ENCODE measurements at regions not wholly inside any gene's neighbourhood (a gene's known extent, or its start where the extent isn't known, plus 50 kb on each side); places are given as distances from the start of the nearest gene placed in this dataset.

DNA sequence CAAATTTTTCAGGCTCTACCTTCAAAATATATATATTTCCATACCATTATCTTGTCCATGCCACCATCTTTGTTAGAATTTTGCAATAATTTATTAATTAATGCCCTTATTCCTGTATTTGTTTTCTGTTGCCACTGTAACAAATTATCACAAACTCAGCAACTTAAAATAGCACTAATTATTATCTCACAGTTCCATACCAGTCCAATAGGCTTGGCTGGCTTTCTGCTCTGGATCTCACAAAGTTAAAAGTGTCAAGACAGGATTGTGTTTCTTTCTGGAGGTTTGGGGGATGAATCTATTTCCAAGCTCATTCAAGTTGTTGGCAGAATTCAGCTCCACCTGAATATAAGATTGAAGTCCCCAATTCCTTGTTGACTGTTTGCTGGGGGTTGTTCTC lies 58.6 kb upstream of the SLC38A4 start:
- no peak for DNase-seq (ENCODE audit: low read depth)

DNA sequence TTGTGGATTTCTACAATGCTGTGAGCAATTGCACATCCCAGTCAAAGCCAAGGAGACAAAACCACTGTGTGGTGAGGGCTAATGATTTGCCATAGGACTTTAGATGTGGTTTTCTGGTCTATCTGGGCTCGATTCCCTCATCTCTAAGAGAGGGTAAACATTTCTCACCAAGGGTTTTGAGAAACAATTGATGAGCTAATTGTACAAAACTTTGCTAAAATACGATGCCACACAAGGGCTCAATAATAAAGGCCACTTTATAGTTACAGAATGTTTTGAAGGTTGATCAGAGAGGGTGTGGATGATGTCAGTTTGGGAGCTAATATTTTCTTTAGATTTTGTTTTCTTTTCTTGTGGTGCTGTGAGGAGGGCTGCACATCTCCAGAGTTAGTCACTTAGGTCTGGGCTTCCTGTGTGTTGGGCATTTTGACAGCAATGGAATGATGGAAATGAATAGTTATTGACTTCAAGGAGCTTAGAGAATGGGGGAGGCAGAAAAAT lies 60.8 kb upstream of the SLC38A4 start:
- peak; percentile 90 for DNase-seq (ENCODE audit: low read depth)

DNA sequence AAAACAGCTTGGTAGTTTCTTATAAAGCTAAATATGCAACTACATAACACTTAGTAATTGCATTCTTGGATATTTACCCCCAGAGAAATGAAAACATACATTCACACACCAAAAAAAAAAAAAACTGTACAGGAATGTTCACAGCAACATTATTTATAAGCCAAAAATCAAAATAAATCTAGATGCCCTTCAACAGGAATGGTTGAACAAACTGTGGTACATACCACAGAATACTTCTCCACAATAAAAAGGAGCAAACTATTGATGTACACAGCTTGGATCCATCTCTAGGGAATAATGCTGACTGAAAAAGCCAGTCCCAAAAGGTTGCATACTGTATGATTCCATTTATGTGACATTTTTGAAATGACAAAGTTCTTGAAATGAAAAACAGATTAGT lies 62.1 kb upstream of the SLC38A4 start:
- no peak for DNase-seq (ENCODE audit: low read depth)

DNA sequence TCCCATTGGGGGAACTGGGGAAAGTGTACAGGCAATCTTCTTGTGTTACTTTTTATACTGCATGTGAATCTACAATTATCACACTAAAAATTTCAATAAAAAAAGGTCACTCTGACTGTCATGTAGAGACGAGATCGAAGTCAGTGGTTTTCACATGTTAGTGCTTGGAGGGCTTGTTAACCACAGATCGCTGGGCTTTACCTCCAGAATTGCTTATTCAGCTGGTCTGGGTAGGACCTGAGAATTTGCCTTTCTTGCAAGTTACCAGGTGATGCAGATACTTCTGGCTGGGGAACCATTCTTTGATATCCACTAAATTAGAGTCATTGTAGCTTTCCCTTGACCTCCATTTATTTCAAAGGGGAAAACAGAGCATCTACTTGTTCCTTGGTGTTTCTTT lies 62.8 kb upstream of the SLC38A4 start:
- no peak for DNase-seq (ENCODE audit: low read depth)

DNA sequence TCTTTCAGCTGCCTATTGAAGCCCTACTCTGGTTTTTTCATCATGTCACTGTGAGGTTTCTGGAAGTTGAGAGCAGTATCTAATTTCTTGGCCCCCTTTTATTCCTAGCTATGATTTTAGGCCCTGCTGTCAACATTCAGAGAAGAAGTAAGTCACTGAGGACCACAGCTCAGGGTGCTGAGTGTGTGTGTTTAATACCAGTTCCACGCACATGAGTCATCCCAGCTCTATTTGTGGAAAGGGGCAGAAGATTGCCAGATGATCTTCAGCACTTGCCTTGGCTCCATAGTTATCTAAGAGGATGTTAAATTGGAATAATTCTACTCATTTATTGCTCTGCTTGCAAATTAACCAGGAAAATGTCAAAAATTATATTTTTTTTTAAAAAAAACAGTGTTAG lies 65.5 kb upstream of the SLC38A4 start:
- DNase-seq (ENCODE audit: low read depth) = peak; percentile 6

DNA sequence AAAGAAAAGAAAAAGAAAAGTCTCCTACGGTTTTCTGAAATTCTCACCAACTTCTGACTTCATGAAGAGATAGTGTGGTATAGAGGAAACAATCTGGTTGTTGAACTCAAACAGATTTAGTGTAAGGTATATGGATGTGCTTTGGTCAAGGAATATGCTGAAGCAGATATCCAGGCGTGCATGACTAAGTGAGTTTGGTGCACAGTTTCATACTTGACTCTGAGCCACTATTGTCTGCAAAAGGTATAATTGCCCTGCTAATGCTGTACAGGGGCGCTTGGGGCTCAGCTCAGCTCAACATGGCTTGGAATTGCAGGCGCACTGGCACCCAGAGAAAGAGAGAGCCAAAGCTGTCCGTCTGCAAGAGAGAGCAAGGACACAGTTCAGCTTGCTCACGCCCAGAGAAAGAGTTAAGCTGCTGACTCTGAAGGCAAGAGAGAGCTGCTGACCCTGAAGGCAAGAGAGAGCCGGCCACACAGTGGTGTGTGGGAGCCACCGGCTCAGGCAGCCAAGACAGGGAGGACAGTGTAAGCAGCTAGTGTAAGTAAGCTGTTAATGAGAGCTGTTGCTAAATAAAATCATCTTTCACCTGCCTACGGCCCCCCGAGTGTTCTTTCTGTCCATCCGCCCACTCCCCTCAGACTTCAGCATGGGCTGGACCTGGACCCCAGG lies 66.4 kb upstream of the SLC38A4 start:
- no peak for DNase-seq (ENCODE audit: low read depth)

DNA sequence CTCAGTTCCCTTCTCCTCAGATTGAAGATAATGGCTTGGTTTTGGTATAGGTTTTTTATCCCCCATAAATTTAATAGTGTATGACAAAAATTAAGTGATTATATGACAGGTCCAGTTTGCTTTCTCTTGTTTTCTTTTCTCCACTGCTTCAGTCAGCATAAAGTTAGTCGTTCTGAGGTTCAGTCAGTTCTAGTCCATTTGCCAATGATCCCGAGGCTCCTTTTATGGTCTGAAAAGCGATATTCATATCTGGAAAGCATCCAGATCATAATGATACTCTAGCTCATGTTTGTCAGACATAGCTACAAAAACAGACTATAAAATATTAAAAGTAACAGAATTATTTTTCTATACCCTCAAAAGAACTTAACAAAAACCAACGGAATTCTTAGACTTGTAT lies 67.1 kb upstream of the SLC38A4 start:
- DNase-seq (ENCODE audit: low read depth) = no peak

DNA sequence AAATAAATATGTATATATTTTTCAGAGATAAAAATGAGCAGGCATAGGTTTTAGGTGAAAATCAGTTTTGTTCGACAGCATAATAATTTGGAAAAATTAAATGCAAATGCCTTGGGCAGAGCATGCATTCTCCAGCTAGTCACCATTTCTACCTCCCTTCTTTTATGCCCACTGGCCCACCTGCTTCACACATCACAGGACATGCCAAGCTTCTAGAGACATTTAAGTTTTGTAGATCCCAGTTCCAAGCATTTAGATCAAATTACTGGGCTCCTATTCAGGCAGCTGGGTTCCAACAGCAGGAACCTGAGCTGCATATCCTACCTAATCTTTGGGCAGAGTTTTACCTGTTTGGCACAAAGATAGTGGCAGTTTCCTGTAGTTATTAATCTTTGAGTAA lies 67.6 kb upstream of the SLC38A4 start:
- no peak for DNase-seq (ENCODE audit: low read depth)

DNA sequence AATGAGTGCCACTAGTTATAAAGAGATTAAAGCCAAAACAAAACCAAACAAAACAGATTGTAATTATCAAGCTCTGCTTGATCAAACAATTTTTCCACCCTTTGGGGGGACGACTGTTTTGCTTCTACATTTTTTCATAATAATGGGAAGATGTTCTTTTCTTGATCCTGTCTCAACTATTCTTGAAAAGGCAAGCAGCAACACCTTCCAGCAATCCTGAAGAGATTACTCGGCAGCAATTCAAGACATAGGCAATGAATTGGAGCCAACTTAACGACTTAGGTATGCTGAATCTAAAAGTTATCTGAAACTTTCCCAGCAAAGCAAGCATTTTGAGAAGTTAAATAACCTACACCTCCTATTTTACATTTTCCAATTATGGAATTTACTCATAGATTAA lies 69.9 kb upstream of the SLC38A4 start:
- no peak for DNase-seq (ENCODE audit: low read depth)

DNA sequence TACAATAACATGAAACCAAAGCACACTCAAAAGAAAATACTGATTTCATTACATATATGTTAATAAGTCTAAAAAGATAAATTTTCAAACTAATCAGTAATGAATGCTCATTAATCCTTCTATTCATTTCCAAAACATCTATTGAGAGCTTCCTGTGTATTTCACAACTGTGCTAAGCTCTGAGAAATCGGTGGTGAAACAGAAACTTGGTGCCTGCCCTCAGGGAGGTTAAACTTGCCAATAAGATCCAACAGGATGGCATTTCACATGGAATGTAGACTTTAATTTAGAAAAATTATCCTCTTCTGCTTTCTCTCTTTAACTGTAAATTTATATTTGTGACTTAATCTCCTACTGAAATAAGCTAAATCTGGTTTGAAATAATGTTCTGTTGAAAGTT lies 70.9 kb upstream of the SLC38A4 start:
- DNase-seq (ENCODE audit: low read depth) = no peak

DNA sequence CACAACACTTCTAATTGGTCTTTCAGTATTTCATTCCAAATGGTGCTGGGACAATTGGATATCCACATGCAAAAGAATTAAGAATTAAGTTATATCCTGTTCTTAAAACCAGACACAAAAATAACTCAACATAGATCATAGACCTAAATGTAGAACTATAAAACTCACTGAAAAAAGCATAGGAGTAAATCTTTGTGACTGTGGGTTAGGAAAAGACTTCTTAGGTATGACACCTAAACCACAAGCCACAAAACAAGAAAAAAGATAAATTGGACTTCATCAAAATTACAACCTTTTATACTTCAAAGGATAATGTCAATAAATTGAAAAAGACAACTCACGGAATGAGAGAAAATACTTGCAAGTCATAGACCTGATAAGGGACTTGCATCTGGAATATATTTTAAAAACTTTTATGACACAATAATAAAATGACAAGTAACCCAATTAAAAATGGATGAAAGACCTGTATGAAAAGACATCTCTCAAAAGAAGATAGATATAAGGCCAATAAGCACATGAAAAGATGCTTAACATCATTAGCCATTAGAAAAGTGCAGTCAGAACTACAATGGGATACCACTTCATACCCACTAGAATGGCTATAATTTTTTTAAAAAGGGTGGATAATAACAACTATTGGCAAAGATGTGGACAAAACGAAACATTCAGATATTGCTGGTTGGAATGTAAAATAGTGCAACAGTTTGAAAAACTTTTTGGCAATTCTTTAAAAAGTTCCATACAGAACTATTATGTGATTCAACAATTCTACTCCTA lies 72.5 kb upstream of the SLC38A4 start:
- DNase-seq (ENCODE audit: low read depth) = no peak

DNA sequence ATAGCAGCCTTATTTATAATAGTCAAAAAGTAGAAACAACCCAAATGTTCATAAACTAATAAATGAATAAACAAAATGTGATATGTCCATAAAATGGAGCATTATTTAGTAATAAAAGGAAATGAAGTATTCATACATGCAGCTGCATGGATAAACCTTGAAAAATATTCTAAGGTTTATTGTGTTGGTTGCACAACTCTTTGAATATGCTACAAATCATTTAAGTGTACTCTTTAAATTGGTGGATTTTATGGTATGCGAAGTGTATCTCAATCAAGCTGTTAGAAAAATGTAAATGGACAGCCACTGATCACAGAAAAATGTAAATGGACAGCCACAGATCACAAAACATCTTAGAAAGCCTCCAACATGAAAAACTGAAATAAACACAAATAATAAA lies 73.2 kb upstream of the SLC38A4 start:
- no peak for DNase-seq (ENCODE audit: low read depth)

DNA sequence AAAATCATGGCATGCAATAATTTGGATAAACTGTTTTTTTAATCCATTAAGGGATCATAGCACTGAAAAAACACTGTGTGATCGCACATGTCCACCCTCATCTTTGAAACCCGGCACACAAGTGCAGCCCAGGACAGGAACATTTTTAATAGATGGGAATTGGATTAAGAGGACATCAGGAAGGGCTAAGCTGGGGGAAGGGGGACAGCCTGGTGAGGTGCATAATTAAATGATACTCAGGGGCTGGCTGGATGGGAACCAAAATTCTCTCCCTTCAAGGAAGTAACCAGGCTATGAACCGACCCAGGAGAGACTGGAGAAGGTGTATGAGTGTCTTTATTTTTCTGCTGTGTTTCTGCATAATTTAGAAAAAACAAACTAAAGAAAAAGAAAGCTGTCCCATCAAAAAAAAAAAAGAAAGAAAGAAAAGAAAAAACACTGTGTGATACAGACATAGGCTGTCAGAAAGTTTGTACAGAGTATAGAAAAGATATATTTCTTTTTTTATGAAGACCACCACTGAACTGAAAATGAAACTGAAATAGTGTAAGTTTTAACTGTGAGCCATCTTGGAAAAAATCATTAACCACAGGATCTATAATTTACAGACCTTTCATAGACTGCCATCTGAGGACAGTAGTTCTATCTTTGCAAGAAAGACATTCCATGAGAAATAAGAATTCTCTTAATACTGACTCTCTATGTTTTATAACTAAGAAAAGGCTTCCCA lies 75.1 kb upstream of the SLC38A4 start:
- no peak for DNase-seq (ENCODE audit: low read depth)

DNA sequence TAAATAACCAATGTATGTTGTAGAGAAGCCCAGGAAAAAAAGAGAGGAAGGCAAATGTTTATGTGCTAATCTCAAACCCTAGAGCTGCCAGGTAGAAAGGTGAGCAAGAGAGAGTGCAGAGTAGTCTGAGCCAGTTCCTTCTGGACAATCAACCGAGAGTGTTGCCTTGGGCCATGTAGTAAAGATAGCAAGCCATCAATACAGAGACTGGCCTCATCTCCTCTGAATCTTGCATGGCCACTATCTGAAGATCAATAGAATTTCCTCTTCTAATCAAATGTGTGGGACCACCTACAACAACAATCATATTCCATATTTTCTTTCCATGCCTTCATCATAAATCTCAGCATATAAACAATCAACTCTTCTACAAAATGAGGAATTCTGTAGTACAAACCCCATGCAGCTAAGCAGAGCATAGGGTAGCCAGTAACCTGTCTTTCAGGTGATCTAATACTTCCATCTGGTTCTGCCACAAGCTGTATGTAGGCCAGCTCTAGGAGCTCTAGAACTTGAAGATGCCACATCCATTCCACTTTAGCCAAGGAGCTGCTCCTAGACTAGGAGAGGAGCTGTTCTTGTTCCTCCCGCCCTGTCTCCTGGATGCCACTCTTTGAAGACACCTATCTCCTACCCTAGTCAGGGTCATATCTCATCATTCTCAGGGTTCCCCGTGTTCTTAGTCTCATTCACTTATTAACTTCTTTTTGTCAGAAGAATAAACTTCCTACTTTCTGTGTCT lies 75.8 kb upstream of the SLC38A4 start:
- no peak for DNase-seq (ENCODE audit: low read depth)

DNA sequence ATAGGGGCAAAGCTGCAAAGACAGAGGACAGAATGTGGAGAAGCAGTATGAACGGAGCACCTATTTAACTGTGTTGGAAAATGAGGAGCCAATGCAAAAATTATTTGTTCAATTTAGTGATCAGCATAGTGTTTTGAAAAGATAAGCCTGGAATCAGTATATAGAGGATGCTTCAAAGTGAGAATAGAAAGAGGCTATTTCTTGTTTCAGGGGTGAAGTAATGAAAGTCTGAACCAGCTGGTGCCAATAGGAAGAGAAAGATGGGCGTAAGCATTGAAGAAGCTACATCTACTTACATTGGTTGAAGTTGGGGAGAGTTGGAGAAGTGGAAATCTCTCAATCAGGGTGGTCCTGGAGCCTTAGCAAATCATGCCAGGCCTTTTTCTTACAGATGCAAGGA lies 77.3 kb upstream of the SLC38A4 start:
- DNase-seq (ENCODE audit: low read depth) = no peak

DNA sequence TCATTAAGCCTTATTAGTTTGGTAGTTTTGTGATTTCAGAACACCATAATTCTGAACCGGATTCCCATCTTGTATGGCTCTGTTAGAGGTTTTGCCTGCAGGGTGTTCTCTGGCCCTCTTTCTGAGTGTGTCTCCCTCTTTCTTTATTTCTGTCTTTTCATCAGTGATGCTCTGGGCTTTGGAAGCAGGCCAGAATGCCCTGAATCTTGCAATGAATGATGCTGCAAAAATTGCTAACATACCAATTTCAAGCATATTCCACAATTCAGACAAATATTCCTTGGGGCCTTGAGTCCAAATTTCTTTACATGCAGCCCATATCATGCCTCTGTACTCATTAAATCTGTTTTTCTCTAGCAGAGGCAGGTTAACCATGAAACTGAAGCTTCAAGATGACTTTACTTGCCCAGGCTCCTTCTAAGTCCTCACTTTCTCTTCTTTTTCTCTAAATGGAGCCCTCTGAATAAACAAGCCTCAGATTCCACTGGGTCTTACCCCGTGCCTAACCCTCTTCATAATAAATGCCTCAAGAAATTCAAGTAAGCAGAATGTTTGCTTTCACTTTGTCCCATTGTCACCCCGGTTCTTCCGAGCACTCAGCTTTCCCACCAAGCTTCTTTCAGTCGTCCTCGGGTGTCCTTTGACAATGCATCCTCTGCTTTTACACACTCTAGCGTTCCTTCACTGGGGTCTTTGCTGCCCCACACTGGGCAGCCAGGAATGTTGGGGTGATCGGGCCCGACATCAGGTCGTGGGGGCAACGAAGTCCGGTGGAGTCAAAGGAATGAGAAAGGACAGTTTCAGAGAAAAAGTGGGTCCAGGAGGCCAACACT lies 78.8 kb upstream of the SLC38A4 start:
- DNase-seq (ENCODE audit: low read depth) = no peak

DNA sequence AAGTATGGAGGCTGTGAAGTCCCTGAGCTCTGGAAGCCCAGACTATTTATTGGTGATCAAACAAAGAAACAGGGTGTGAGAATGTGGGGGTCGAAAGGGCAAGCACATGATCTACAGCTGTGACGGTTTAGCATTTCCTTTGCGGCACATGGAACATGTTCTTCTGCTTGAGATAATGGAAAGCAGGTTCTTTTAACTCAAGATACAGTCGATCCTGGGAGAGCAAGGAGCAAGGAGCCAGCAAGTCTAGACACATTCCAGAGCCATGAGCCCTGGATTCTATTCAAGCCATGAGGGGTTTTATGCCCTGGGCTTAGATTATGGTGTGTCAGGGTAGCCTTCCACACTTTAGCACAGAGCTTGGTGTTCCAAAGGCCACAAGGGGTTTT lies 79.4 kb upstream of the SLC38A4 start:
- DNase-seq (ENCODE audit: low read depth) = peak; percentile 15

DNA sequence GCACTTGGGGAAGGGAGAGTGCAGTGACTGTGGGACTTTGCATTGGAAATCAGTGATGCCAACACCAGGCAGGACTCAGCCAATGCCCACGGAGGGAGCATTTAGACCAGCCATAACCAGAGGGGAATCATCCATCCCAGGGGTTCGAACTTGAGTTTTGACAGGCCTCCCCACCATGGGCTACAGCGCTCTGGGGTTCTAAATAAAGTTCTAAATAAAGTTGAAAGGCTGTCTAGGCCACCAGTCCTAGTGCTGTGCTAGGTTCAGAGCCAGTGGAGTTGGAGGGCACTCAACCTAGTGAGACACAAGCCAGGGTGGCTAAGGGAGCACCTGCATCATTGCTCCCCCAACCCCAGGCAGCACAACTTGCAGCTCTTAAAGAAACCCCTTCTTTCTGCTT lies 82.0 kb upstream of the SLC38A4 start:
- no peak for DNase-seq (ENCODE audit: low read depth)

DNA sequence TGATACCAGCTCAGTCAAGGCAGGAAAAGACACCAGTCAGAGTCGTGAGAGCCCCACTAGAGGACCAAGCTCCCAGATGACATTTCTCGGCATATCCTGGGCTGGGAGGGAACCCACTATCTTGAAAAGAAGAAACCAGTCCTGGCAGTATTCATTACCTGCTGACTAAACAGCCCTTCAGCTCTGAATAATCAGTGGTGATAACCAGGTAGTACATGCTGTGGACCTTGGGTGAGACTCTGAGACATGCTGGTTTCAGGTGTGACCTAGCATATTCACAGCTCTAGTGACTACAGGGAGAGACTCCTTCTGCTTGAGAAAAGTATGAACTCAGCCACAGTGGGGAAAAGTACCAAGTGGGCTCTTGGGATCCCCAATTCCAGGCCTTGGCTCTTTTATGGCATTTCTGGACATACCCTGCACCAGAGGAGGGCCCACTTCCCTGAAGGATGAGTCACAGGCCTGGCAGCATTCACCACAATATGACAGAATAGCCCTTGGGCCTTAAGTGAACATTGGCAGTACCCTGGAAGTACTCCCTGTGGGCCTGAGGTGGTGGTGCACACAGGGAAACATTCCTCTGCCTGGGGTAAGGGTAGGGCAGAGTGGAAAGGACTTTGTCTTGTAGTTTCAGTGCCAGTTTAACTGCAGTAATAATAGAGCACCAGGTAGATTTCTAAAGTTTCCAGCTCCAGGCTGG lies 82.6 kb upstream of the SLC38A4 start:
- DNase-seq (ENCODE audit: low read depth) = peak; percentile 81

DNA sequence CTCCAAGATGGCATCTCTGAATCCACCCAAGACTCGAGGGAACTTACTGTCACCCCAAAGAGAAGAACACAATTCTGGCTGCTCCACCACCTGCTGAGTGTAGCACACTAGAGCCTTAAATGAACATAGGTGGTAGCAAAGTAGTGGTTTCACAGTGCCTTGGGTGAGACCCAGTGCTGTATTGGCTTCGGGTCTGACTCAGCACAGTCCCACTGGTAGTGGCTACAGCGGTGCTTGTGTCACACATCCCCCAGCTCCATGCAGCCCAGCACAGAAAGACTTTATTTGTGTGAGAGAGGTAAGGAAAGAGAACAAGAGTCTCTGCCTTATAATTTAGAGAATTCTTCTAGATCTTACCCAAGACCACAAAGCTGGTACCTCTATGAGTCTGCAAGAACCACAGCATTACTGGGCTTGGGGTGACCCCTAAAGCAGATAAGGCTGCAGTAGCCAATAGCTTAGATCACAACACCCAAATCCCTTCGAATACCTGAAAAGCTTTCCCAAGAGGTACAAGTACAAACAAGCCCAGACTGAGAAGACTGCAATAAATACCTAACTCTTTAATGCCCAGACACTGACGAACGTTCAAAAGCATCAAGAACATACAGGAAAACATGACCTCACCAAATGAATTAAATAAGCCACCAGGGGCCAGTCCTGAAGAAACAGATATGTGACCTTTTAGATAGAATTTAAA lies 83.3 kb upstream of the SLC38A4 start:
- no peak for DNase-seq (ENCODE audit: low read depth)

Measured in Daoy (cell line).